Mucosa of descending colon (tissue), 3 donors: ENCODE measurements at regions not wholly inside any gene's neighbourhood (a gene's known extent, or its start where the extent isn't known, plus 50 kb on each side); places are given as distances from the start of the nearest gene placed in this dataset.
"Not testable (repeated sequence)": the region's sequence is repeated elsewhere in the genome, so short reads cannot be mapped to it uniquely, and the experiment has no call there.

Experiments
- ATAC-seq: fragments of 200-7000 bp; cut with Tn5 transposase; one replicate; pipeline ENCODE4 v1.9.1; 2020; ENCODE audit warnings: mild to moderate bottlenecking, moderate library complexity
- DNase-seq, 3 donors: peaks; one replicate each; pipeline ENCODE4 v3.0.0-alpha.2; 2020
- H3K36me3 ChIP-seq: fragments of 200-600 bp; one replicate; pipeline ENCODE4 v1.8.0; 2021; ENCODE audit warnings: low read depth, mild to moderate bottlenecking
- H3K4me1 ChIP-seq: fragments of 200-600 bp; one replicate; pipeline ENCODE4 v1.8.0; 2021; ENCODE audit warnings: low read depth, mild to moderate bottlenecking
- H3K4me3 ChIP-seq: fragments of 200-600 bp; one replicate; pipeline ENCODE4 v1.8.0; 2021; ENCODE audit warnings: mild to moderate bottlenecking
- H3K9me3 ChIP-seq: fragments of 200-600 bp; one replicate; pipeline ENCODE4 v1.8.0; 2021; ENCODE audit warnings: mild to moderate bottlenecking
- CTCF ChIP-seq: fragments of 200-600 bp; IDR thresholded peaks from one replicate; pipeline ENCODE4 v1.8.0; 2022; ENCODE audit warnings: antibody characterized with exemption, mild to moderate bottlenecking
- intact Hi-C, 2 donors: fragments of 100-400 bp; cut with DNase I in 1 of 2; cut with micrococcal nuclease in 1 of 2; formaldehyde crosslinking; loops; one replicate each; pipeline versions ENCODE4 v1.11.0 to v1.11.1; 2022; cut with DNase I, micrococcal nuclease
- donor health status: DM: no; HTN: no; CAD: no; lungs with moderate emphysema.
- donor health status: DM: no; HTN: no; CAD: no.
- donor health status: DM: no; HTN: yes; CAD: no.

GRCh38 chr6:141526985-141527384, 605.7 kb upstream of the GJE1 start:
- ATAC-seq (no peak), DNase-seq (no peak)
- TF ChIP-seq CTCF, result no peak
- H3K4me3 ChIP-seq, result no peak overlapping the region
- H3K36me3 ChIP-seq, result no peaks in the 10 kb centered on the region
- no peaks in the 10 kb centered on the region for H3K4me1 ChIP-seq
- intact Hi-C loops, result no loop called here
- peaks cover 4% of the 10 kb centered on the region for H3K9me3 ChIP-seq

GRCh38 chr6:141521440-141521839, 611.3 kb upstream of the GJE1 start:
- Histone ChIP-seq H3K4me1 (no peaks in the 10 kb centered on the region), H3K4me3 (no peak overlapping the region), H3K9me3 (no peaks in the 10 kb centered on the region), H3K36me3 (no peaks in the 10 kb centered on the region)
- intact Hi-C loops, result no loop called here
- no peak for TF ChIP-seq CTCF
- DNase-seq, result no peak
- ATAC-seq, result no peak

- no peak overlapping the region for H3K4me3 ChIP-seq
- no peaks in the 10 kb centered on the region for H3K4me1 ChIP-seq
- no peaks in the 10 kb centered on the region for H3K36me3 ChIP-seq
- DNase-seq (no peak), ATAC-seq (no peak)
- intact Hi-C loops, result no loop called here
- no peaks in the 10 kb centered on the region for H3K9me3 ChIP-seq
- TF ChIP-seq CTCF, result no peak
Observed at GRCh38 chr6:141513830-141514229, 618.9 kb upstream of the GJE1 start.

- peaks cover 12% of the 10 kb centered on the region for H3K9me3 ChIP-seq
- DNase-seq (no peak), ATAC-seq (no peak)
- intact Hi-C loops, result no loop called here
- no peaks in the 10 kb centered on the region for H3K36me3 ChIP-seq
- H3K4me3 ChIP-seq, result no peak overlapping the region
- no peak for TF ChIP-seq CTCF
- no peaks in the 10 kb centered on the region for H3K4me1 ChIP-seq
Observed at GRCh38 chr6:141510803-141511202, 621.9 kb upstream of the GJE1 start.

- DNase-seq, H3K4me1 ChIP-seq, intact Hi-C loops, H3K36me3 ChIP-seq, ATAC-seq, H3K4me3 ChIP-seq: not testable (repeated sequence)
- H3K9me3 ChIP-seq, result peaks cover 24% of the 10 kb centered on the region
Observed at GRCh38 chr6:141506062-141506461, 626.7 kb upstream of the GJE1 start.

- intact Hi-C loops, H3K4me3 ChIP-seq, H3K4me1 ChIP-seq, ATAC-seq, DNase-seq, H3K36me3 ChIP-seq: not testable (repeated sequence)
- peaks cover 24% of the 10 kb centered on the region for H3K9me3 ChIP-seq
Observed at GRCh38 chr6:141504318-141504717, 628.4 kb upstream of the GJE1 start.

GRCh38 chr6:141501616-141502015, 631.1 kb upstream of the GJE1 start:
- no peak for ATAC-seq
- intact Hi-C loops, result no loop called here
- no peaks in the 10 kb centered on the region for H3K36me3 ChIP-seq
- H3K9me3 ChIP-seq, result peaks cover 20% of the 10 kb centered on the region
- H3K4me1 ChIP-seq, result no peaks in the 10 kb centered on the region
- H3K4me3 ChIP-seq, result no peak overlapping the region
- no peak for DNase-seq
- TF ChIP-seq CTCF, result no peak
